BJ (cell line): ENCODE measurements at regions not wholly inside any gene's neighbourhood (a gene's known extent, or its start where the extent isn't known, plus 50 kb on each side); places are given as distances from the start of the nearest gene placed in this dataset.

Experiments
- CTCF ChIA-PET: fragments of 350-600 bp; formaldehyde crosslinking; extraction: SDS; loops from one replicate; lab custom pipeline; 2021; ENCODE audit warnings: antibody characterized with exemption, inconsistent platforms; lab: Yijun Ruan, JAX
- POLR2A ChIA-PET: fragments of 300-600 bp; sonication (Branson Sonifier 250); formaldehyde crosslinking; extraction: SDS; loops from one replicate; lab custom pipeline; 2021; ENCODE audit warnings: antibody characterized with exemption; lab: Charles Lee
- DNase-seq: peaks from one replicate; pipeline ENCODE4 v3.0.0-alpha.2; 2011; ENCODE audit warnings: low read depth
- H3K27me3 ChIP-seq: 2 replicates; pipeline ENCODE4 v1.6.0; 2011; ENCODE audit warnings: low read length; ENCODE audit not compliant: control insufficient read depth, insufficient read depth
- H3K36me3 ChIP-seq: 2 replicates; pipeline ENCODE4 v1.5.1; 2011; ENCODE audit warnings: low read length; ENCODE audit not compliant: control insufficient read depth, insufficient read depth
- H3K4me3 ChIP-seq: 2 replicates; pipeline ENCODE4 v1.5.1; 2011; ENCODE audit warnings: low read depth, mild to moderate bottlenecking, control low read depth, low read length
- TF ChIP-seq, protein P1 (sequence below): IDR thresholded peaks from 2 replicates; pipeline ENCODE4 v1.5.1; 2011; ENCODE audit warnings: low read depth, mild to moderate bottlenecking, control low read depth, inconsistent platforms, low read length, moderate library complexity; ENCODE audit not compliant: insufficient read depth

DNA sequence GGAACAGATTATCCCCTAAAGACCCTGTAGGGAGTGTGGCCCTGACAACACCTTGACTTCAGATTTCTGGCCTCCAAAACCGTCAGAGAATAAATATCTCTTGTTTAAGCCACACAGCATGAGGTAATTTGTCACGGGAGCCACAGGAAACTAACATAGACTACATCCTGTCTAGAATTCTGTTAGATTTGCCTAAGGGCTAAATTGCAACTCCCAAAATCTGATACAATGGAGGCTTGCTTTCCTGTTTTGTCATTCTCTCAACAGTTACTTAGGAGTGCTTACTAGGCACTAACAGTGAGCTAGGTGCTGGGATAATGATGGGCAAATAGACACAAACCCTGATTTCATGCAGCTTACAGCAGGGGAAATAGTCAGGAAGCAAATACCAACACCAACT is 141.6 kb downstream of the MIS18A start:
- H3K4me3 ChIP-seq = no peak overlapping the region
- H3K27me3 ChIP-seq = no peaks in the 10 kb centered on the region; the same call in 1 of the 2 replicates
- ChIA-PET POLR2A (no interaction called here), CTCF (no interaction called here)
- TF ChIP-seq, protein P1, sequence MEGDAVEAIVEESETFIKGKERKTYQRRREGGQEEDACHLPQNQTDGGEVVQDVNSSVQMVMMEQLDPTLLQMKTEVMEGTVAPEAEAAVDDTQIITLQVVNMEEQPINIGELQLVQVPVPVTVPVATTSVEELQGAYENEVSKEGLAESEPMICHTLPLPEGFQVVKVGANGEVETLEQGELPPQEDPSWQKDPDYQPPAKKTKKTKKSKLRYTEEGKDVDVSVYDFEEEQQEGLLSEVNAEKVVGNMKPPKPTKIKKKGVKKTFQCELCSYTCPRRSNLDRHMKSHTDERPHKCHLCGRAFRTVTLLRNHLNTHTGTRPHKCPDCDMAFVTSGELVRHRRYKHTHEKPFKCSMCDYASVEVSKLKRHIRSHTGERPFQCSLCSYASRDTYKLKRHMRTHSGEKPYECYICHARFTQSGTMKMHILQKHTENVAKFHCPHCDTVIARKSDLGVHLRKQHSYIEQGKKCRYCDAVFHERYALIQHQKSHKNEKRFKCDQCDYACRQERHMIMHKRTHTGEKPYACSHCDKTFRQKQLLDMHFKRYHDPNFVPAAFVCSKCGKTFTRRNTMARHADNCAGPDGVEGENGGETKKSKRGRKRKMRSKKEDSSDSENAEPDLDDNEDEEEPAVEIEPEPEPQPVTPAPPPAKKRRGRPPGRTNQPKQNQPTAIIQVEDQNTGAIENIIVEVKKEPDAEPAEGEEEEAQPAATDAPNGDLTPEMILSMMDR = no peak
- no peaks in the 10 kb centered on the region for H3K36me3 ChIP-seq
- no peak for DNase-seq

DNA sequence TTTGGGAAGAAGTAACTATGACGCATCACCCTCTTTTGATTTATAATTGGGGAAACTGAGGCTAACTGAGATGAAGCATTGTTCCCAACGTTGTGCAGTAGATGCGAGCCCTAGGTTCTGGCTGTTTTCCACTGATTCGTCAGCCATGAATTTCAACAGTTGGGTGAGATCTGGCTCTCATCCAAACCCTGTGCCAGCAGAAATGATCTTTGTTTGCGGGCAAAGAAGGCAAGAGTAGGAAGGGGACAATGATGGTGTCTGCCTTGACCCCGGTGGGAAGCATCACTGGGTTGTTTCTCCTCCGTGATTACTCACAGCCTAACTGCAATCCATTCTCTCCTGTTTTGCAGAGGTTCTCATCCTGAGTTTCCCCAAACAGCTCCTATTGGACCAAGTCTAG is 142.3 kb downstream of the MIS18A start:
- TF ChIP-seq, protein P1 = no peak
- Histone ChIP-seq H3K4me3 (no peak overlapping the region), H3K36me3 (no peaks in the 10 kb centered on the region), H3K27me3 (no peaks in the 10 kb centered on the region; the same call in 1 of the 2 replicates)
- no peak for DNase-seq
- ChIA-PET CTCF (interaction anchor here (0.7 kb wide), 1 partner anchor 14 kb away, joined by 3 read pairs; no protein-coding TSS in a partner anchor), POLR2A (no interaction called here)

- DNase-seq = peak; percentile 65
- TF ChIP-seq, protein P1 = no peak
- POLR2A ChIA-PET = interaction anchor here (0.6 kb wide), 1 partner anchor 83 kb away, joined by 7 read pairs; no protein-coding TSS in a partner anchor
- CTCF ChIA-PET = interaction anchor here (0.7 to 1.2 kb wide), 4 partner anchors 15 to 467 kb away, joined by 3 to 4 read pairs (median 3); no protein-coding TSS in a partner anchor
- Histone ChIP-seq H3K4me3 (no peak overlapping the region), H3K36me3 (no peaks in the 10 kb centered on the region), H3K27me3 (no peaks in the 10 kb centered on the region; the same call in 1 of the 2 replicates)
Observed at GRCh38 chr21:32135401-32136363, 143.2 kb downstream of the MIS18A start.

DNA sequence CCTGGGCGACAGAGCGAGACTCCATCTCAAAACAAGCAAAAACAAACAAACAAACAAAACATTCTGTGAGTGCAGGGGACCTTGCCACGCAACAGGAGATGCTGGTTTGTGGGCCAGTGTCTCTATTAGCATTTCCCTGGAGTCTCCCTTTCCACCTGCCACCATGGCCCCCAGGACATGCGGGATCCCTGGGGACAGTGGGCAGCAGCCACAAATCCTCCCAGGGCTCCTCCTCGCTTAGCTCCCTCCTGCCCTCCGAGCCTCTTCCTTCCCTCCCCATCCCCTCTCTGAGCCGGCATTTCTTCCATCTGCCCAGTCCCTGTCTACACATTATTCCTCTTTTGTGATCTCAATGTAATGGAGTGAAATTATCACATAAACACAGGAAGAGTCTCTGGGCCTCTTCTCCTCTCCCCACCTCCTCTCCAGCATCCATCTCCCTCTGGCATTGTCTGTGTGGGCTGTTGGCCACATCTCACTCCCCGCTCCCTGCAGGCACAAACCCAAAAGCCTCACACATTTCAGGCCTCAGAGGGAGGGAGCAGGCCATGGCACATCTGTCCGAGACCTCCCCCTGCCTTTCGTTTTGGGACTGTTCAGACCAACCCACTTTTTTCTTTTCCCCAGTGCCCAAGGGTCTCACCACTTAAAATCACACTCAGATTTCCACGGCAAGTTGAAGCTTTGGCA is 144.3 kb downstream of the MIS18A start:
- ChIA-PET CTCF (interaction anchor here (0.7 to 1.2 kb wide), 4 partner anchors 38 to 468 kb away, joined by 3 to 4 read pairs (median 3); partner anchors contain the start of gene HUNK), POLR2A (no interaction called here)
- no peaks in the 10 kb centered on the region for H3K27me3 ChIP-seq
- no peaks in the 10 kb centered on the region for H3K36me3 ChIP-seq
- TF ChIP-seq, protein P1 = no peak
- H3K4me3 ChIP-seq = no peak overlapping the region
- DNase-seq = no peak

- Histone ChIP-seq H3K36me3 (no peaks in the 10 kb centered on the region), H3K4me3 (no peak overlapping the region), H3K27me3 (no peaks in the 10 kb centered on the region)
- ChIA-PET POLR2A (no interaction called here), CTCF (interaction anchor here (1.1 kb wide), 1 partner anchor 36 kb away, joined by 3 read pairs; no protein-coding TSS in a partner anchor)
- TF ChIP-seq, protein P1 = no peak
- DNase-seq = no peak
Observed at GRCh38 chr21:32132881-32133280, 146.0 kb downstream of the MIS18A start.
